Ishikawa (cell line): ENCODE measurements at regions not wholly inside any gene's neighbourhood (a gene's known extent, or its start where the extent isn't known, plus 50 kb on each side); places are given as distances from the start of the nearest gene placed in this dataset.

ENCODE experiments used
- CEBPB ChIP-seq: IDR thresholded peaks from 2 replicates; pipeline ENCODE4 v1.6.1; 2012
- CREB1 ChIP-seq: IDR thresholded peaks from 2 replicates; pipeline ENCODE4 v1.6.1; 2012; ENCODE audit warnings: low read depth
- EGR1 ChIP-seq: IDR thresholded peaks from 2 replicates; pipeline ENCODE4 v1.6.1; 2012
- EP300 ChIP-seq: IDR thresholded peaks from 2 replicates; pipeline ENCODE4 v1.6.1; 2012; ENCODE audit warnings: borderline replicate concordance
- FOXM1 ChIP-seq: IDR thresholded peaks from 2 replicates; pipeline ENCODE4 v1.6.1; 2012; ENCODE audit warnings: low read depth, borderline replicate concordance
- MAX ChIP-seq: IDR thresholded peaks from 2 replicates; pipeline ENCODE4 v1.6.1; 2012
- NFIC ChIP-seq: IDR thresholded peaks from 2 replicates; pipeline ENCODE4 v1.6.1; 2012
- RAD21 ChIP-seq: IDR thresholded peaks from 2 replicates; pipeline ENCODE4 v1.6.1; 2012; ENCODE audit warnings: low read depth
- REST ChIP-seq: IDR thresholded peaks from 2 replicates; pipeline ENCODE4 v1.6.1; 2012; ENCODE audit warnings: low read depth, mild to moderate bottlenecking
- TAF1 ChIP-seq: IDR thresholded peaks from 2 replicates; pipeline ENCODE4 v1.6.1; 2012; ENCODE audit warnings: low read depth, mild to moderate bottlenecking
- TCF12 ChIP-seq: IDR thresholded peaks from 2 replicates; pipeline ENCODE4 v1.6.1; 2012; ENCODE audit warnings: low read depth
- TEAD4 ChIP-seq: IDR thresholded peaks from 2 replicates; pipeline ENCODE4 v1.6.1; 2012
- USF1 ChIP-seq: IDR thresholded peaks from 2 replicates; pipeline ENCODE4 v1.6.1; 2012
- YY1 ChIP-seq: IDR thresholded peaks from 2 replicates; pipeline ENCODE4 v1.6.1; 2012; ENCODE audit warnings: low read depth
- ZBTB7A ChIP-seq: IDR thresholded peaks from 2 replicates; pipeline ENCODE4 v1.6.1; 2012; ENCODE audit warnings: low read depth

- TF ChIP-seq CREB1 (no peak), RAD21 (no peak), TEAD4 (no peak)
Observed at GRCh38 chr7:121578669-121579068, 182.6 kb upstream of the FAM3C start.

- TF ChIP-seq EGR1 (no peak), TAF1 (no peak), REST (no peak), EP300 (no peak), RAD21 (no peak), TEAD4 (no peak), ZBTB7A (no peak), NFIC (no peak), TCF12 (no peak), CEBPB (no peak)
Observed at GRCh38 chr7:121576148-121576917, 180.2 kb upstream of the FAM3C start.

- TF ChIP-seq TEAD4 (peak; percentile 19; the same call in 1 of the 2 replicates), EGR1 (no peak), NFIC (0 out of 2 replicates have a peak, but pooled peaks have one; percentile 7)
Observed at GRCh38 chr7:121575194-121575765, 179.2 kb upstream of the FAM3C start.

GRCh38 chr7:121574109-121574508 is 178.0 kb upstream of the FAM3C start:
- no peak for TF ChIP-seq MAX
- no peak for TF ChIP-seq EGR1
- no peak for TF ChIP-seq TAF1
- TF ChIP-seq USF1: no peak
- no peak for TF ChIP-seq TCF12
- no peak for TF ChIP-seq ZBTB7A
- TF ChIP-seq FOXM1: no peak
- TF ChIP-seq REST: no peak
- no peak for TF ChIP-seq TEAD4
- no peak for TF ChIP-seq RAD21

GRCh38 chr7:121572615-121573014 is 176.5 kb upstream of the FAM3C start:
- no peak for TF ChIP-seq MAX
- no peak for TF ChIP-seq TAF1
- TF ChIP-seq TEAD4: no peak
- TF ChIP-seq FOXM1: no peak
- TF ChIP-seq RAD21: no peak
- TF ChIP-seq TCF12: no peak
- no peak for TF ChIP-seq USF1
- TF ChIP-seq CREB1: no peak

GRCh38 chr7:121570365-121570764 is 174.3 kb upstream of the FAM3C start:
- TF ChIP-seq CREB1 (no peak), ZBTB7A (no peak), MAX (no peak), YY1 (no peak), TCF12 (no peak), REST (no peak), USF1 (no peak), RAD21 (no peak), EGR1 (no peak), TAF1 (no peak), NFIC (no peak), FOXM1 (no peak), EP300 (no peak), TEAD4 (no peak), CEBPB (no peak)
